A549 (cell line): ENCODE measurements at regions not wholly inside any gene's neighbourhood (a gene's known extent, or its start where the extent isn't known, plus 50 kb on each side); places are given as distances from the start of the nearest gene placed in this dataset.

Source experiments
- ATAC-seq, 2 experiments: fragments of 200-7000 bp in 1 of 2; fragments of >200 bp in 1 of 2; cut with Nextera tagmentation in 1 of 2; cut with Tn5 transposase in 1 of 2; 3 replicates each; pipeline versions ENCODE4 v1.8.0 to v1.9.1; 2018 to 2020; ENCODE audit warnings: mild to moderate bottlenecking in 1 of 2, moderate library complexity in 1 of 2
- CTCF ChIA-PET: fragments of 300-600 bp; sonication (Branson Sonifier 250); formaldehyde crosslinking; extraction: SDS; loops from one replicate; lab custom pipeline; 2021; ENCODE audit warnings: antibody characterized with exemption, inconsistent platforms; lab: Yijun Ruan, JAX
- POLR2A ChIA-PET: fragments of 350-600 bp; formaldehyde crosslinking; extraction: SDS; loops from one replicate; lab custom pipeline; 2021; ENCODE audit warnings: antibody characterized with exemption, inconsistent platforms; lab: Yijun Ruan, JAX
- DNase-seq, 2 experiments: peaks; one replicate each; pipeline versions ENCODE4 v3.0.0 to v3.0.0-alpha.2; 2011 to 2016; ENCODE audit warnings: low read depth in 1 of 2, low spot score in 1 of 2
- FAIRE-seq: peaks from 2 replicates; lab custom pipeline; 2011; peaks lifted over from hg19 to GRCh38; lab: Jason Lieb, UNC
- H3K27ac ChIP-seq, 2 experiments: fragments of >200 bp; sonication (Bioruptor Twin); formaldehyde crosslinking; 3 replicates each; pipeline ENCODE4 v1.5.1; 2016 to 2017
- H3K4me1 ChIP-seq: fragments of >200 bp; sonication (Bioruptor Twin); formaldehyde crosslinking; 3 replicates; pipeline ENCODE4 v1.6.1; 2016
- H3K4me2 ChIP-seq: fragments of >200 bp; sonication (Bioruptor Twin); formaldehyde crosslinking; 3 replicates; pipeline ENCODE4 v1.6.1; 2016
- H3K4me3 ChIP-seq: fragments of >200 bp; sonication (Bioruptor Twin); formaldehyde crosslinking; 3 replicates; pipeline ENCODE4 v1.5.1; 2016
- H3K9me3 ChIP-seq: fragments of >200 bp; sonication (Bioruptor Twin); formaldehyde crosslinking; 3 replicates; pipeline ENCODE4 v1.6.1; 2016
- CBX2 ChIP-seq: fragments of 200-600 bp; sonication (generic); IDR thresholded peaks from 2 replicates; pipeline ENCODE4 v1.6.1; 2016; ENCODE audit warnings: low read depth, mild to moderate bottlenecking, borderline replicate concordance
- CTCF ChIP-seq: fragments of >200 bp; sonication (Bioruptor Twin); formaldehyde crosslinking; IDR thresholded peaks from 3 replicates; pipeline ENCODE4 v1.5.1; 2016
- EHMT2 ChIP-seq: fragments of 200-600 bp; sonication (generic); IDR thresholded peaks from 2 replicates; pipeline ENCODE4 v1.6.1; 2016; ENCODE audit warnings: antibody characterized with exemption, low read depth, mild to moderate bottlenecking, moderate library complexity
- ELK1 ChIP-seq: fragments of 150-350 bp; IDR thresholded peaks from 2 replicates; pipeline ENCODE4 v1.6.1; 2014; ENCODE audit warnings: low read depth, mild to moderate bottlenecking, low read length
- FOXS1 ChIP-seq: fragments of 250-450 bp; sonication (Bioruptor Pico); IDR thresholded peaks from 2 replicates; pipeline ENCODE4 v1.5.0; 2020; ENCODE audit warnings: mild to moderate bottlenecking, moderate library complexity
- HOXA7 ChIP-seq: fragments of 250-450 bp; sonication (Bioruptor Pico); IDR thresholded peaks from 2 replicates; pipeline ENCODE4 v1.5.0; 2020; ENCODE audit warnings: mild to moderate bottlenecking, moderate library complexity
- HOXB13 ChIP-seq: fragments of 250-450 bp; sonication (Bioruptor Pico); IDR thresholded peaks from 2 replicates; pipeline ENCODE4 v1.5.0; 2020; ENCODE audit warnings: low read depth, mild to moderate bottlenecking, moderate library complexity
- HOXB5 ChIP-seq: fragments of 250-450 bp; sonication (Bioruptor Pico); IDR thresholded peaks from 2 replicates; pipeline ENCODE4 v1.5.0; 2020; ENCODE audit warnings: mild to moderate bottlenecking, moderate library complexity
- MAZ ChIP-seq: fragments of 150-350 bp; IDR thresholded peaks from 2 replicates; pipeline ENCODE4 v1.6.1; 2014; ENCODE audit warnings: antibody characterized with exemption, low read depth, low read length, borderline replicate concordance
- NFE2L2 ChIP-seq: fragments of 150-350 bp; conservative IDR thresholded peaks from 2 replicates; pipeline ENCODE4 v1.6.1; 2014; ENCODE audit warnings: low read length
- PBX3 ChIP-seq: IDR thresholded peaks from 2 replicates; pipeline ENCODE4 v1.6.1; 2012
- RCOR1 ChIP-seq: fragments of 150-350 bp; IDR thresholded peaks from 2 replicates; pipeline ENCODE4 v1.6.1; 2014; ENCODE audit warnings: antibody characterized with exemption, low read length, low read depth
- TP53 ChIP-seq: fragments of 250-450 bp; sonication (Bioruptor Pico); IDR thresholded peaks from 2 replicates; pipeline ENCODE4 v1.5.0; 2021; ENCODE audit warnings: mild to moderate bottlenecking, moderate library complexity
- USF2 ChIP-seq: fragments of 450-650 bp; IDR thresholded peaks from 2 replicates; pipeline ENCODE4 v1.6.1; 2014; ENCODE audit warnings: antibody characterized with exemption
- ZC3H11A ChIP-seq: fragments of 450-650 bp; IDR thresholded peaks from 2 replicates; pipeline ENCODE4 v1.6.1; 2014; ENCODE audit warnings: antibody characterized with exemption, mild to moderate bottlenecking
- ZNF302 ChIP-seq: fragments of 250-450 bp; sonication (Bioruptor Pico); IDR thresholded peaks from 2 replicates; pipeline ENCODE4 v1.9.0; 2021; ENCODE audit warnings: inconsistent platforms, mild to moderate bottlenecking, moderate library complexity
- WGBS: methylation state at CpG from one replicate; pipeline ENCODE4 v1.1.6; 2017; ENCODE audit errors: missing lambda C conversion rate; 5-methylcytosine and 5-hydroxymethylcytosine counted together

- Histone ChIP-seq H3K4me2 (no peak overlapping the region), H3K4me3 (no peak overlapping the region), H3K9me3 (no peaks in the 10 kb centered on the region), H3K27ac (no peak overlapping the region), H3K4me1 (peaks cover 3% of the 10 kb centered on the region; the same call in 1 of the 3 replicates)
- DNase-seq (no peak), ATAC-seq (no peak)
- ChIA-PET POLR2A (no interaction called here), CTCF (no interaction called here)
- WGBS: 50% methylated on average over 2 of the region's 2 CpGs
- no peak for TF ChIP-seq RCOR1
- TF ChIP-seq ZNF302 (CRISPR knock-in tag): no peak
- no peak for TF ChIP-seq MAZ
- TF ChIP-seq, all 56 proteins: peak for 0
- no peak for FAIRE-seq
These were observed 631.3 kb downstream of the DIAPH3 start for GRCh38 chr13:59532405-59532804.

GRCh38 chr13:59533561-59534555 is 629.9 kb downstream of the DIAPH3 start:
- POLR2A ChIA-PET: no interaction called here
- ATAC-seq (no peak), DNase-seq (peak in 1 of 2 experiments; percentile 7), FAIRE-seq (no peak)
- Histone ChIP-seq H3K4me1 (peaks cover 3% of the 10 kb centered on the region; the same call in 1 of the 3 replicates), H3K9me3 (no peaks in the 10 kb centered on the region), H3K27ac (no peak overlapping the region), H3K4me3 (no peak overlapping the region), H3K4me2 (no peak overlapping the region)
- CTCF ChIA-PET: no interaction called here
- 7% methylated on average over 3 of the region's 3 CpGs for WGBS
- no peak for TF ChIP-seq MAZ
- no peak for TF ChIP-seq PBX3

- no peak for ATAC-seq
- Histone ChIP-seq H3K27ac (no peak overlapping the region), H3K9me3 (no peaks in the 10 kb centered on the region), H3K4me3 (no peak overlapping the region), H3K4me1 (peaks cover 3% of the 10 kb centered on the region; the same call in 1 of the 3 replicates)
- no peak for FAIRE-seq
- POLR2A ChIA-PET: no interaction called here
- CTCF ChIA-PET: interaction anchor here (1.1 kb wide), 1 partner anchor 21 kb away, joined by 3 read pairs; no protein-coding TSS in a partner anchor
- TF ChIP-seq HOXB5 (CRISPR knock-in tag): no peak
- no peak for TF ChIP-seq NFE2L2
- TF ChIP-seq HOXA7 (CRISPR knock-in tag): no peak
- TF ChIP-seq EHMT2: no peak
- TF ChIP-seq HOXB13 (CRISPR knock-in tag): no peak
- TF ChIP-seq TP53 (CRISPR knock-in tag): no peak
- TF ChIP-seq FOXS1 (CRISPR knock-in tag): no peak
- no peak for TF ChIP-seq CTCF
- TF ChIP-seq ELK1: no peak
- TF ChIP-seq, all 56 proteins: peak for 0
- H3K4me2 ChIP-seq: no peak overlapping the region
- DNase-seq: no peak
- 45% methylated on average over 5 of the region's 5 CpGs for WGBS
These were observed 628.9 kb downstream of the DIAPH3 start for GRCh38 chr13:59534806-59535205.

- H3K4me2 ChIP-seq: no peak overlapping the region
- no peak for ATAC-seq
- POLR2A ChIA-PET: no interaction called here
- TF ChIP-seq ZC3H11A (no peak), CBX2 (no peak), USF2 (no peak)
- TF ChIP-seq, all 56 proteins: peak for 0
- no peak for DNase-seq
- Histone ChIP-seq H3K9me3 (no peaks in the 10 kb centered on the region), H3K4me1 (peaks cover 3% of the 10 kb centered on the region; the same call in 1 of the 3 replicates), H3K4me3 (no peak overlapping the region), H3K27ac (no peak overlapping the region)
- CTCF ChIA-PET: no interaction called here
- WGBS: 40% methylated on average over 2 of the region's 3 CpGs
- no peak for FAIRE-seq
These were observed 626.2 kb downstream of the DIAPH3 start for GRCh38 chr13:59537500-59537899.
